Memory B cell (primary cell): ENCODE measurements at regions not wholly inside any gene's neighbourhood (a gene's known extent, or its start where the extent isn't known, plus 50 kb on each side); places are given as distances from the start of the nearest gene placed in this dataset.
"Not testable (repeated sequence)": the region's sequence is repeated elsewhere in the genome, so short reads cannot be mapped to it uniquely, and the experiment has no call there.

Experiments used
- ATAC-seq: fragments of 150-1000 bp; cut with Tn5 transposase; 2 replicates; pipeline ENCODE4 v1.10.0; 2021; ENCODE audit warnings: low read depth, mild to moderate bottlenecking, moderate library complexity
- DNase-seq, 2 donors: peaks; one replicate each; pipeline ENCODE4 v3.0.0; 2022; ENCODE audit warnings: low spot score in 2 of 2
- H3K27ac Mint-ChIP-seq: one replicate; pipeline ENCODE4 v1.8.0; 2022; ENCODE audit warnings: mild to moderate bottlenecking, moderate library complexity, mixed read lengths
- H3K27me3 Mint-ChIP-seq: one replicate; pipeline ENCODE4 v1.8.0; 2022; ENCODE audit warnings: mixed read lengths
- H3K36me3 Mint-ChIP-seq: one replicate; pipeline ENCODE4 v1.8.0; 2022; ENCODE audit warnings: mild to moderate bottlenecking, mixed read lengths
- H3K4me1 Mint-ChIP-seq: one replicate; pipeline ENCODE4 v1.8.0; 2022; ENCODE audit warnings: mixed read lengths
- H3K4me3 Mint-ChIP-seq: one replicate; pipeline ENCODE4 v1.8.0; 2022; ENCODE audit warnings: mild to moderate bottlenecking, moderate library complexity, mixed read lengths
- H3K9me3 Mint-ChIP-seq: one replicate; pipeline ENCODE4 v1.8.0; 2022; ENCODE audit warnings: mixed read lengths

GRCh38 chr17:51398687-51399086 is 138.3 kb downstream of the UTP18 start:
- H3K27ac Mint-ChIP-seq: no peak overlapping the region
- peaks cover 5% of the 10 kb centered on the region for H3K27me3 Mint-ChIP-seq
- DNase-seq: no peak
- no peaks in the 10 kb centered on the region for H3K36me3 Mint-ChIP-seq
- no peak overlapping the region for H3K4me3 Mint-ChIP-seq
- H3K9me3 Mint-ChIP-seq: peaks cover 2% of the 10 kb centered on the region
- H3K4me1 Mint-ChIP-seq: no peaks in the 10 kb centered on the region
- no peak for ATAC-seq

DNA sequence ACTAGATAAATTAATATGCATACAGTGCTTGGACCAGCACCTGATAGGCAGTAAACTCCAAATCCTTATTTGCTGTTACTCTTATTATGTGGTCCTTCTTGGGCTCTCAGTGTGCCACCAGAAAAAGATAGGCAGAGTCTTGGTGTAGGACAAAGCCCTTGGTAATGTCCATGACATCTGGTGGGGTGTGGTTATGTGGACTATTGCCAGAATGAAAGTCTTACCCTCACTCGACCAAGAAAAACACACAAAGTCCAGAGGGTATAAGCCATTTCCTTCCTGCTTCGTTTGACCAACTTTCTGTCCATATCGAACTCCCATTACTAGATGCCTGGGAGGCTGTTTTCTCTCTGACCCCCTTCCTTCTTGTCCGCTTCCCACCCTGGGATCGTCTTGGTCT is 140.9 kb downstream of the UTP18 start:
- Mint-ChIP-seq H3K4me1 (no peaks in the 10 kb centered on the region), H3K27me3 (peaks cover 5% of the 10 kb centered on the region), H3K4me3 (no peak overlapping the region), H3K36me3 (no peaks in the 10 kb centered on the region), H3K27ac (no peak overlapping the region), H3K9me3 (peaks cover 2% of the 10 kb centered on the region)
- no peak for DNase-seq
- no peak for ATAC-seq

DNA sequence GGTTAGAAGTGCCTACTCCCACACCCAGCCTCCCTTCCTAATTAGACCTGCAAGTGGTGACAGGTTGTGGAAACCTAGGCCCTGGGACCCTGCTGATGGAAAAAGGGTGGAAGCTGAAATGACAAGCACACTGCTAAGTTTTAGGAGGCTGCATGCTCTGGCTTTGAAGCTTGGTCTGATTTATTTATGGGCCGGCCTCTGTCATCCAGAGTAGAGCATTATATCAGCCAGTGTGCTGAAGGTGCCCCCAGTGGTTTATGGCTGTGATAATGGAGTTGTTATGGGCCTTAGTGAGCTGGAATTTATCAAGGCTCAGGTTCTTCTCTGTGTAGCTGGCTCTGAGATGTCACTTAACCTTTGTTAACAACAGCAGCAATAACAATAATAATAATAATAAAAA is 142.6 kb downstream of the UTP18 start:
- H3K36me3 Mint-ChIP-seq: no peaks in the 10 kb centered on the region
- H3K4me3 Mint-ChIP-seq: no peak overlapping the region
- ATAC-seq (no peak), DNase-seq (no peak)
- no peak overlapping the region for H3K27ac Mint-ChIP-seq
- H3K4me1 Mint-ChIP-seq: no peaks in the 10 kb centered on the region
- H3K27me3 Mint-ChIP-seq: peaks cover 9% of the 10 kb centered on the region
- peaks cover 2% of the 10 kb centered on the region for H3K9me3 Mint-ChIP-seq

DNA sequence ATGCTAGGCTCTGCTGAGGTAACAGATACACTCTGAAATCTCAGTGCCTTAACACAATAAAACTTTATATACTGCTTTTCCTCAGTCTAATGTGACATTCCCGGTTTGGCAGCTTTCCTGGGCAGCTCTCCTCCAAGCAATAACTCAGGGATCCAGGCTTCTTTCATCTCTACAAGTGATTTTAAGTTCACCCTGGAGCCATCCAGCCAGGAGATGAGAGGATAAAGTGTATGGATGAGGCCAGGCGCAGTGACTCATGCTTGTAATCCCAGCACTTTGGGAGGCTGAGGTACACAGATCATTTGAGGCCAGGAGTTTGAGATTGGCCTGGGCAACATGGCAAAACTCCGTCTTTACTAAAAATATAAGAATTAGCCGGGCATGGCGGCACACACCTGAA is 147.2 kb downstream of the UTP18 start:
- H3K4me3 Mint-ChIP-seq: no peak overlapping the region
- no peaks in the 10 kb centered on the region for H3K36me3 Mint-ChIP-seq
- H3K4me1 Mint-ChIP-seq: no peaks in the 10 kb centered on the region
- peaks cover 2% of the 10 kb centered on the region for H3K9me3 Mint-ChIP-seq
- DNase-seq (no peak), ATAC-seq (no peak)
- H3K27me3 Mint-ChIP-seq: peaks cover 14% of the 10 kb centered on the region
- H3K27ac Mint-ChIP-seq: no peak overlapping the region

- DNase-seq (no peak), ATAC-seq (no peak)
- peaks cover 18% of the 10 kb centered on the region for H3K27me3 Mint-ChIP-seq
- H3K4me3 Mint-ChIP-seq: no peak overlapping the region
- no peaks in the 10 kb centered on the region for H3K36me3 Mint-ChIP-seq
- H3K27ac Mint-ChIP-seq: no peak overlapping the region
- no peaks in the 10 kb centered on the region for H3K9me3 Mint-ChIP-seq
- H3K4me1 Mint-ChIP-seq: no peaks in the 10 kb centered on the region
Measured at GRCh38 chr17:51419476-51419875, 159.1 kb downstream of the UTP18 start.

- Mint-ChIP-seq H3K4me3 (no peak overlapping the region), H3K27ac (no peak overlapping the region), H3K9me3 (no peaks in the 10 kb centered on the region), H3K27me3 (peaks cover 18% of the 10 kb centered on the region), H3K36me3 (no peaks in the 10 kb centered on the region), H3K4me1 (no peaks in the 10 kb centered on the region)
- DNase-seq (no peak), ATAC-seq (no peak)
Measured at GRCh38 chr17:51421525-51421924, 161.2 kb downstream of the UTP18 start.

- Mint-ChIP-seq H3K36me3 (no peaks in the 10 kb centered on the region), H3K4me3 (no peak overlapping the region), H3K9me3 (no peaks in the 10 kb centered on the region), H3K27ac (no peak overlapping the region), H3K27me3 (peaks cover 17% of the 10 kb centered on the region), H3K4me1 (peaks cover 1% of the 10 kb centered on the region)
- ATAC-seq (no peak), DNase-seq (no peak)
Measured at GRCh38 chr17:51422634-51423033, 162.3 kb downstream of the UTP18 start.

DNA sequence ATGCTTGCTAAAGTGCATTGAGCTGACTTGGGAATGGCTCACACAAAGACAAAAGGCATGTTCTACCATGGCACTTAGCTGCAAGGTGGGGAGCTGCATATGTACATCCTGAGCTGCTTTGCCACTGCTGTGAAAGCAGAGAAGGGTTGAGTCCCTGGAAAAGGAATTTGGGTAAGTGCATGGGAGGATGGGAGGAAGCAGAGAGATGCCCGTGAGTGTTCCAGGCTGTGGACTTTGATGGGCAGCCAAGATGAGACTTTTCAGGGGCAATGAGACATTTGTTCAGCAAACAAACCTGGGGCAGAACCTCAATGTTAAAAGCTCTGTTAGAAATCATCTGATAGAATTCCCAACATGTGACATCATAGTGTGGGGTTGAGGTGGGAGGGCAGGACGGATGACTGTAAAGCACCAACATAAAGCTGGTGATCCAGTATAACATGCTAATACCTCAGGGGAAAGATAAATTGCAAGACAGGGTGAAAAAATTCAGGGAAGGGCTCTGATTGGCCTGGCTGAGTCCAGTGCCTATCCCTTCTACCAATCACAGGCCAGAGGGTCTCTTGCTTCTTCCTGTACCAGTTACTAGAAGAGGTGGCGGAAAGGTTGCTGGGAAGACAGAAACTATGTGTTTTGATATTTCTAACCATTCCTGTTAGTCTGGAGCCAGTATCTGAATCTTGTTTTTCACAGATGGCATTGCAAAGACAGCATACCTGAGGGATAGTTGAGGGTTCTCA is 163.2 kb downstream of the UTP18 start:
- no peaks in the 10 kb centered on the region for H3K36me3 Mint-ChIP-seq
- no peaks in the 10 kb centered on the region for H3K9me3 Mint-ChIP-seq
- no peak overlapping the region for H3K27ac Mint-ChIP-seq
- no peak for DNase-seq
- no peak overlapping the region for H3K4me3 Mint-ChIP-seq
- H3K27me3 Mint-ChIP-seq: peaks cover 14% of the 10 kb centered on the region
- peaks cover 4% of the 10 kb centered on the region for H3K4me1 Mint-ChIP-seq
- ATAC-seq: no peak

DNA sequence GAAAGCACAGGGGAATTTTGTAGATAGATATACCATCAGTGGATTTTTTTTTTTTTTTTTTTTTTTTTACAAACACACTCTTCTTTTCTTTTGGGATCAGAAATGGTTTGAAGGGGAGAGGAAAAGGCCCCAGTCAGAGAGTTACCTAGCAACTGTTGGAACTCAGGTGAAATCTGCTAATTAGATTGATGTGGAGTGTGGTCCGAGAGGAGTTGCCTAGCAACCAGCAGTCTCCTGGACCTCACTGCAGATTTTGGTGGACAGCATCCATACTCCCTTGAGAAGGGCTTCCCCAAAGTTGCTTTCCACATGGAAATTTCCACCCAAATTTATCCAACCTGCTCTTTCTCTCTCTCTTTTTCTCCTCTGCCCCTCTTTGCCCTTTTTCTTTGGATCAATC is 165.4 kb downstream of the UTP18 start:
- ATAC-seq (no peak), DNase-seq (no peak)
- Mint-ChIP-seq H3K27me3 (peaks cover 10% of the 10 kb centered on the region), H3K27ac (no peak overlapping the region), H3K9me3 (no peaks in the 10 kb centered on the region), H3K4me3 (no peak overlapping the region), H3K36me3 (no peaks in the 10 kb centered on the region), H3K4me1 (peaks cover 4% of the 10 kb centered on the region)

DNA sequence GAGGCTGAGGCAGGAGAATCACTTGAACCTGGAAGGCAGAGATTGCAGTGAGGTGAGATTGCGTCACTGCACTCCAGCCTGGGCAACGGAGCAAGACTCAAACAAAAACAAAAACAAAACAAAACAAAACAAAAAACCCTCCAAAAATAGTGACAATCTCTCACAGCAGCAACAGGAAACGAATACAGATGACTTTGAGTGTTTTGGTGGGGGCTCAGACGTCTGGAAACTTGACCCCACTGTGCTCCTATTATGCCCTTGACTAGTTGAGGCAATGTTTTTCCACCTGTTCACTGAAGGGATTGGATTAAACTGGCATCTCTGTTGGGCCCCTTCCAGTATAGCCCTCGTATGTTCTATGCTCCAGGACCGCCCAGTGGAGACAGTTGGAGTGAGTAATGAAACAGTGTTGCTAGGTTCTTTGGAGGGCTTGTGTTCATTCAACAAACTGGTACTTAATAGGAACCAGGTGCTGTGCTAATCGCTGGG is 167.0 kb downstream of the UTP18 start:
- H3K27ac Mint-ChIP-seq: no peak overlapping the region
- ATAC-seq (no peak), DNase-seq (no peak)
- no peaks in the 10 kb centered on the region for H3K9me3 Mint-ChIP-seq
- H3K4me3 Mint-ChIP-seq: no peak overlapping the region
- H3K36me3 Mint-ChIP-seq: no peaks in the 10 kb centered on the region
- H3K27me3 Mint-ChIP-seq: peaks cover 5% of the 10 kb centered on the region
- H3K4me1 Mint-ChIP-seq: peaks cover 4% of the 10 kb centered on the region

DNA sequence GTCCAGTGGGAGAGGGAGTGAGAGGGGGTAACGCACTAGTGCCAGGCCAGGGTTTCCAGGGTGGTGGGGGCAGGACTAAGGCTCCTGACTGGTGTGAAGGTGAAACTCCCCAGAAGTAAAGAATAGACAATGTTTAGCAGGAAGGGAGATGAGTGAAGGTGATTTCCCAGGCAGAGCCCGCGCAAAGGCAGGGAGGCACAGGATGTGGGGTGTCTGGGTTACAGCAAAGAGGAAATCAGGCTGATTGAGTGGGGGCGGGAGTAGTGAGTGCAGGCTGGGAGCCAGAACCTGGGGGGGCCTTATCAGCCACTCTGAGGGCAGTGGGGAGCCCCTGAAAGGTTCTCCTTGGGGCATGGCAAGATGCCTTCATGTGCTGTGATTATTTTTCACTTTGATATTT is 167.5 kb downstream of the UTP18 start:
- peaks cover under 1% of the 10 kb centered on the region for H3K27me3 Mint-ChIP-seq
- no peaks in the 10 kb centered on the region for H3K9me3 Mint-ChIP-seq
- no peaks in the 10 kb centered on the region for H3K36me3 Mint-ChIP-seq
- peaks cover 4% of the 10 kb centered on the region for H3K4me1 Mint-ChIP-seq
- no peak for DNase-seq
- no peak overlapping the region for H3K27ac Mint-ChIP-seq
- no peak for ATAC-seq
- H3K4me3 Mint-ChIP-seq: no peak overlapping the region

DNA sequence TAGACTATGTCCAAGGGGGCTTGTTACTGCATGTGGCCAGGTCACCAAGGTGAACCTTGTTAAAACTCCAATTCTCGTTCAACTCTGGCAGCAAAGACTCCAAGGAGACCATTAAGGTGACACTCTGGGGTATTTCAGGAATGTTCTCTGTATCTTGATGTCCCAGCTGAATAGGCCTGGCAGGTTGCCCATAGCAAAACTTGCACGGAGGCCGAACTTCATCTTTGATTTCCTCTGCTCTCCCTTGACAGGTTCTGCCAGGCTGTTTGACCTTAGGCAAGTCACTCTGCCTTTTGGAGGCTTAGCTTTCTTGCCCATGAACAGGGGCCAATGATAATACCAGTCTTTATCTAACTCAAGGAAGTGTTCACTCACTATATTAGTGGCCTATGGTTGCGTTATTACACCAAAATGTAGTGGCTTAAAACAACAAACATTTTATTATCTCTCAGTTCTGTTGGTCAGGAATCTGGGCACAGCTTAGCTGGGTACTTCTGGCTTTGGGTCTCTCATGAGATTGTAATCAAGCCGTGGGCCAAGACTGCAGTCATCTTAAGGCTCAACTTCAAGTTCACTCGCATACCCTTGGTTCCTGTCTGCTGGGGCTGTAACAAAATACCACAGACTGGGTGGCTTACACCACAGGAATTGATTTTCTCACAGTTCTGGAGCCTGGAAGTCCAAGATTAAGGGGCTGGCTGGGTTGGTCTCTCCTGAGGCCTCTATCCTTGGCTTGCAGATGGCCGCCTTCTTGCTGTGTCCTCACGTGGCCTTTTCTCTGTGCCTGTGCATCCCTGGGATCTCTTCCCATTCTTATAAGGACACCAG is 168.5 kb downstream of the UTP18 start:
- H3K4me1 Mint-ChIP-seq: peaks cover 4% of the 10 kb centered on the region
- ATAC-seq (no peak), DNase-seq (no peak)
- H3K27ac Mint-ChIP-seq: no peak overlapping the region
- H3K27me3 Mint-ChIP-seq: no peaks in the 10 kb centered on the region
- no peaks in the 10 kb centered on the region for H3K9me3 Mint-ChIP-seq
- no peak overlapping the region for H3K4me3 Mint-ChIP-seq
- no peaks in the 10 kb centered on the region for H3K36me3 Mint-ChIP-seq

DNA sequence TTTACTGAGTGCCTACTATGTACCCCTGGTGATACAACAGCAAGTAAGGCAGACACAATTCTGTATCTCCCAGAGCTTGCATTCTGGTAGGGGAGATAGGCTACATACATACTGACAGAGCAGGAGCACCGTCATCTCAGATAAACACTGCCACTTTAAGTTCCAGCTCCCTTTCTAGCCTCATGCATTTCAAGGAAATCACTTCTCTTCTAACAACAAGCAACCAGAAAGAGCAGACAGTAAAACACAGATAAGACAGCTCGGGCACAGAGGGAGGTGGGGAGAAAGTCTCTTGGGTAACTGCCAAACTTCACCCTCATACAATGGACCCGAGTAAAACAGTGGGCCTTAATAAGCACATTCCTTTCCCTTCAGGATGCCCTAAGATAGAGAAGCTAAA is 169.6 kb downstream of the UTP18 start:
- not testable (repeated sequence) for H3K4me3 Mint-ChIP-seq, H3K9me3 Mint-ChIP-seq, H3K36me3 Mint-ChIP-seq, H3K27me3 Mint-ChIP-seq, ATAC-seq, H3K27ac Mint-ChIP-seq, DNase-seq, H3K4me1 Mint-ChIP-seq

DNA sequence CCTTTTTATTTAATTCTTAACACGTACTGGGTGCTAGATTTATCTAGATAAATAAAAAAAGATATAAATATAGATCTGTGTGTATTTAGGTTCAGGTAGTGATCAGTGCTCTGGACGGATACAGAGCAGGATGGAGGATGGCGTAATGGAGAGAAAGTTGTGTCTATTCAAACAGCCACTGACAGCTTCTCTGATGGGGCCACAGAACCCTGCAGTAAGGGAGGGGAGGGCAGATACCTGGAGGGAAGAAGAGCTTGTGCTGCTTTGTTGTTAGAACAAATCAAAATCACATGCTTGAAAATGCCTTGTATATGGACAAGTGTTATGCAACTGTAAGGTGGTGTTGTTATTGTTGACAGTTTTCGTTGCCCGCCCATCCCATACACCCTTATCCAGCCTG is 170.2 kb downstream of the UTP18 start:
- Mint-ChIP-seq H3K4me1 (peaks cover 4% of the 10 kb centered on the region), H3K36me3 (no peaks in the 10 kb centered on the region), H3K4me3 (no peak overlapping the region), H3K27me3 (peaks cover 4% of the 10 kb centered on the region), H3K9me3 (no peaks in the 10 kb centered on the region), H3K27ac (no peak overlapping the region)
- DNase-seq (no peak), ATAC-seq (no peak)
